IgD-negative memory B cell (primary cell): ENCODE measurements at regions not wholly inside any gene's neighbourhood (a gene's known extent, or its start where the extent isn't known, plus 50 kb on each side); places are given as distances from the start of the nearest gene placed in this dataset.
"Not testable (repeated sequence)": the region's sequence is repeated elsewhere in the genome, so short reads cannot be mapped to it uniquely, and the experiment has no call there.

Experiments used
- H3K27ac Mint-ChIP-seq, 3 donors: one replicate each; pipeline ENCODE4 v1.8.0; 2020 to 2022; ENCODE audit warnings: mild to moderate bottlenecking in 3 of 3, mixed read lengths in 3 of 3, moderate library complexity in 1 of 3
- H3K27me3 Mint-ChIP-seq: one replicate; pipeline ENCODE4 v1.8.0; 2021; ENCODE audit warnings: mixed read lengths
- H3K36me3 Mint-ChIP-seq: one replicate; pipeline ENCODE4 v1.8.0; 2020; ENCODE audit warnings: mild to moderate bottlenecking, mixed read lengths
- H3K4me1 Mint-ChIP-seq, 3 donors: one replicate each; pipeline ENCODE4 v1.8.0; 2020 to 2022; ENCODE audit warnings: mixed read lengths in 3 of 3, mild to moderate bottlenecking in 1 of 3
- H3K4me3 Mint-ChIP-seq, 4 donors: one replicate each; pipeline ENCODE4 v1.8.0; 2020 to 2022; ENCODE audit warnings: mild to moderate bottlenecking in 4 of 4, mixed read lengths in 4 of 4, moderate library complexity in 3 of 4
- H3K9me3 Mint-ChIP-seq, 3 donors: one replicate each; pipeline ENCODE4 v1.8.0; 2020 to 2021; ENCODE audit warnings: mixed read lengths in 3 of 3, mild to moderate bottlenecking in 1 of 3

- Mint-ChIP-seq H3K9me3 (peaks cover 0 to 2% (median 0%) of the 10 kb centered on the region in 3 donors), H3K4me1 (no peaks in the 10 kb centered on the region), H3K27me3 (no peaks in the 10 kb centered on the region), H3K27ac (peak overlapping the region in 1 of 3 donors; percentile 42), H3K4me3 (no peak overlapping the region), H3K36me3 (no peaks in the 10 kb centered on the region)
Measured at GRCh38 chr3:139136469-139137202, 91.9 kb upstream of the PRR23C start.

DNA sequence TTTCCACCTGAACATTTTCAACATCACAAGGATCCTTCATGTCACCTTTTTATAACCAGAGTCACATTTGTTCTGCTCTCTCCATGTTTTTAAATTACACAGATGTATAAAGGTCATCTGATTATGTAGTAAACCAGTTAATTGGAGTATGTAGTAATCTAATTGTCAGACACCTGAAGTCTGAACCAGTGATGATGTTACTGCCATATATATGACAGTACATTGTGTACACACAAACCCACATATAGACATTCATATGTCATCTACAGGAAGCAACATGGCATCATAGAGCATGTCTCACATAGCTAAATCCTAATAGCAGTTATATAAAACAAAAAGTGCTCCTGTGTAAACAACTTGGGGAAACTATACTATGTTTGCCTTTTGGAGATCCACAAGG lies 95.9 kb upstream of the PRR23C start:
- no peaks in the 10 kb centered on the region for H3K36me3 Mint-ChIP-seq

GRCh38 chr3:139145980-139146379 lies 101.3 kb upstream of the PRR23C start:
- H3K27me3 Mint-ChIP-seq, H3K27ac Mint-ChIP-seq, H3K4me3 Mint-ChIP-seq, H3K36me3 Mint-ChIP-seq, H3K9me3 Mint-ChIP-seq, H3K4me1 Mint-ChIP-seq: not testable (repeated sequence)

More for the DNA sequence above, 95.9 kb upstream of the PRR23C start:
- Mint-ChIP-seq H3K9me3 (peaks cover 0 to 4% (median 0%) of the 10 kb centered on the region in 3 donors), H3K27me3 (no peaks in the 10 kb centered on the region), H3K4me3 (no peak overlapping the region), H3K4me1 (no peaks in the 10 kb centered on the region), H3K27ac (no peak overlapping the region)

GRCh38 chr3:139151530-139151929 lies 106.8 kb upstream of the PRR23C start:
- H3K27ac Mint-ChIP-seq, result no peak overlapping the region
- no peaks in the 10 kb centered on the region for H3K36me3 Mint-ChIP-seq
- peaks cover 3% of the 10 kb centered on the region for H3K27me3 Mint-ChIP-seq
- no peaks in the 10 kb centered on the region for H3K4me1 Mint-ChIP-seq
- H3K9me3 Mint-ChIP-seq, result peaks cover 2 to 6% (median 3%) of the 10 kb centered on the region in 3 donors
- H3K4me3 Mint-ChIP-seq, result no peak overlapping the region

DNA sequence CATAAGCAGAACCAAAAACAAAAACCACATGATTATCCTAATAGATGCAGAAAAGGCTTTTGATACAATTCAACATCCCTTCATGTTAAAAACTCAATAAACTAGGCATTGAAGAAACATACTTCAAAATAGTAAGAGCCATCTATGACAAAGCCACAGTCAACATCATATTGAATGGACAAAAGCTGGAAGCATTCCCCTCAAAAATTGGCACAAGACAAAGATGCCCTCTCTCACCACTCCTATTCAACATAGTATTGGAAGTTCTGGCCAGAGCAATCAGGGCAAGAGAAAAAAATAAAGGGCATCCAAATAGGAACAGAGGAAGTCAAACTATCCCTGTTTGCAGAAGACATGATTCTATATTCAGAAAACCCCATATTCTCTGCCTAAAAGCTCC lies 108.7 kb upstream of the PRR23C start:
- not testable (repeated sequence) for H3K36me3 Mint-ChIP-seq, H3K27me3 Mint-ChIP-seq, H3K4me1 Mint-ChIP-seq, H3K4me3 Mint-ChIP-seq, H3K9me3 Mint-ChIP-seq, H3K27ac Mint-ChIP-seq

GRCh38 chr3:139157161-139157932 lies 112.7 kb upstream of the PRR23C start:
- no peaks in the 10 kb centered on the region for H3K9me3 Mint-ChIP-seq
- H3K4me1 Mint-ChIP-seq, result no peaks in the 10 kb centered on the region
- no peak overlapping the region for H3K4me3 Mint-ChIP-seq
- H3K27me3 Mint-ChIP-seq, result no peaks in the 10 kb centered on the region
- H3K36me3 Mint-ChIP-seq, result no peaks in the 10 kb centered on the region
- H3K27ac Mint-ChIP-seq, result no peak overlapping the region

- Mint-ChIP-seq H3K9me3 (no peaks in the 10 kb centered on the region), H3K36me3 (no peaks in the 10 kb centered on the region)
Measured at GRCh38 chr3:139159356-139159755, 114.7 kb upstream of the PRR23C start.

GRCh38 chr3:139173372-139174108 lies 128.8 kb upstream of the PRR23C start:
- Mint-ChIP-seq H3K27me3 (peaks cover 3% of the 10 kb centered on the region), H3K27ac (no peak overlapping the region), H3K4me3 (peak overlapping the region in 1 of 4 donors; percentile 13), H3K36me3 (peaks cover 2% of the 10 kb centered on the region), H3K9me3 (peaks cover 3 to 8% (median 3%) of the 10 kb centered on the region in 3 donors), H3K4me1 (peaks cover 0 to 3% (median 0%) of the 10 kb centered on the region in 3 donors)

More at GRCh38 chr3:139159356-139159755, 114.7 kb upstream of the PRR23C start:
- no peaks in the 10 kb centered on the region for H3K4me1 Mint-ChIP-seq
- H3K27ac Mint-ChIP-seq, result no peak overlapping the region
- no peak overlapping the region for H3K4me3 Mint-ChIP-seq
- H3K27me3 Mint-ChIP-seq, result peaks cover 3% of the 10 kb centered on the region

DNA sequence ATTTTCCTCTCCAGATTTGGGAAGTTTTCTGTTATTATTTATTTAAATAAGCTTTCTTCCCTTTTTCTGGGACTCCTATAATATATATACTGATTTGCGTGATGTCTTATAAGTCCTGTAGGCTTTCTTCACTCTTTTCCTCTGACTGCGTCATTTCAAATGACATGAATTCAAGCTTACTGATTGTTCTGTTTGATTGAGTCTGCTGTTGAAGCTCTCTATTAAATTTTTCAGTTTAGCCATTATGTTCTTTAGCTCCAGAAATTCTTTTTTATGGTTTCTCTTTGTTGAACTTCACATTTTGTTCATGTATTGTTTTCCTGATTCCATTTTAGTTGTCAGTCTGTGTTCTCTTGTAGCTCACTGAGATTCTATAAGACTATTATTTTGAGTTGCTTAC lies 135.8 kb upstream of the PRR23C start:
- peaks cover 3% of the 10 kb centered on the region for H3K27me3 Mint-ChIP-seq
- H3K36me3 Mint-ChIP-seq, result no peaks in the 10 kb centered on the region
- H3K9me3 Mint-ChIP-seq, result peaks cover 4 to 19% (median 9%) of the 10 kb centered on the region in 3 donors
- H3K4me3 Mint-ChIP-seq, result no peak overlapping the region
- no peaks in the 10 kb centered on the region for H3K4me1 Mint-ChIP-seq
- H3K27ac Mint-ChIP-seq, result no peak overlapping the region

GRCh38 chr3:139182143-139182542 lies 137.5 kb upstream of the PRR23C start:
- Mint-ChIP-seq H3K27ac (no peak overlapping the region), H3K9me3 (peaks cover 3 to 19% (median 9%) of the 10 kb centered on the region in 3 donors), H3K36me3 (no peaks in the 10 kb centered on the region), H3K27me3 (peaks cover 1% of the 10 kb centered on the region), H3K4me1 (no peaks in the 10 kb centered on the region), H3K4me3 (no peak overlapping the region)

GRCh38 chr3:139182598-139182997 lies 137.9 kb upstream of the PRR23C start:
- Mint-ChIP-seq H3K27me3 (peaks cover 1% of the 10 kb centered on the region), H3K9me3 (peaks cover 3 to 19% (median 9%) of the 10 kb centered on the region in 3 donors), H3K36me3 (no peaks in the 10 kb centered on the region), H3K4me1 (no peaks in the 10 kb centered on the region), H3K27ac (no peak overlapping the region), H3K4me3 (no peak overlapping the region)

DNA sequence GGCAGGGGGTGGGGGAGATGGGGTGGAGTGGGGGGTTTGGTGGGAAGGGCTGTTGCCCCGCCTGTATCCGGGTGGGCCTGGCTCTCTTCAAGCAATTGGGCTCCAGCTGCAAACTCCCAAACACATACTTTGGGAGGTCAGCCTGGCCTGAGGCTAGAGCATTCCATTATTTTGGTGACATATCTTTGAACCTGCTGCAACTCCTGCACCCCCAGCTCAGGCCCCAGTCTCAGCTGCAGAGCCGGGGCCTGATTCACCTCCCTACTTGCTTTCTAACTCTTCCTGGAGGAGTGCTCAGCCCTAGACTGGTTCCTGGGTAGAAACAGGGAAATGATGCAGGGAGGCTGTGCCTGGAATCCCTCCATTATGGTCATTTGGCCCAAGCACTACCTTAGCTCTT lies 140.8 kb upstream of the PRR23C start:
- H3K4me3 Mint-ChIP-seq, result no peak overlapping the region
- no peak overlapping the region for H3K27ac Mint-ChIP-seq

DNA sequence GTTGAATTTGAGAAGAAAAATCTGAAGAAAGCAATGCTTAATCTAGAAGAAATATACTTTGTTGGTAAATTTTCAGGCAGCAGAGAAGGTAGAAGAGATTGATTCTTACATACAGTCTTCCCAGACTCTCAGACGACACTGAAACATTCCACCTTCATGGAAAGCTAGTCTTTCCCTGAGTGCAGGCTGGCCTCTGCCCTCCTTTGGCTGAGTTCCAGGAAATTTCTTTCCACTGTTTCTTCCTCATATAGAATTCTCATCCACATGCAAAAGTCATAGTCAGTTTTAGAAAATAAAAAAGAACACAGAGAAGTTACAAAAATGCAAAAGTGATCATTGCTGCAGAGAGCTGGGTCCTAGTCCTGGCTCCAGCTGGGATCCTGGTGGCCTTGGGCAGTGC lies 142.5 kb upstream of the PRR23C start:
- Mint-ChIP-seq H3K27ac (no peak overlapping the region), H3K27me3 (no peaks in the 10 kb centered on the region), H3K4me1 (no peaks in the 10 kb centered on the region), H3K9me3 (peaks cover 0 to 4% (median 0%) of the 10 kb centered on the region in 3 donors), H3K36me3 (no peaks in the 10 kb centered on the region), H3K4me3 (no peak overlapping the region)

More for the DNA sequence above, 140.8 kb upstream of the PRR23C start:
- Mint-ChIP-seq H3K36me3 (no peaks in the 10 kb centered on the region), H3K9me3 (peaks cover 0 to 8% (median 3%) of the 10 kb centered on the region in 3 donors), H3K27me3 (no peaks in the 10 kb centered on the region), H3K4me1 (no peaks in the 10 kb centered on the region)

- H3K4me3 Mint-ChIP-seq, result no peak overlapping the region
Measured at GRCh38 chr3:139187648-139188047, 143.0 kb upstream of the PRR23C start.

GRCh38 chr3:139189943-139190342 lies 145.3 kb upstream of the PRR23C start:
- no peaks in the 10 kb centered on the region for H3K4me1 Mint-ChIP-seq
- H3K27me3 Mint-ChIP-seq, result no peaks in the 10 kb centered on the region
- H3K4me3 Mint-ChIP-seq, result no peak overlapping the region
- H3K27ac Mint-ChIP-seq, result no peak overlapping the region
- no peaks in the 10 kb centered on the region for H3K9me3 Mint-ChIP-seq
- H3K36me3 Mint-ChIP-seq, result no peaks in the 10 kb centered on the region

More at GRCh38 chr3:139187648-139188047, 143.0 kb upstream of the PRR23C start:
- Mint-ChIP-seq H3K4me1 (no peaks in the 10 kb centered on the region), H3K27ac (no peak overlapping the region), H3K36me3 (no peaks in the 10 kb centered on the region), H3K9me3 (peaks cover 0 to 4% (median 0%) of the 10 kb centered on the region in 3 donors), H3K27me3 (no peaks in the 10 kb centered on the region)
